ENCODE measurements at regions not wholly inside any gene's neighbourhood (a gene's known extent, or its start where the extent isn't known, plus 50 kb on each side); places are given as distances from the start of the nearest gene placed in this dataset.

DNA sequence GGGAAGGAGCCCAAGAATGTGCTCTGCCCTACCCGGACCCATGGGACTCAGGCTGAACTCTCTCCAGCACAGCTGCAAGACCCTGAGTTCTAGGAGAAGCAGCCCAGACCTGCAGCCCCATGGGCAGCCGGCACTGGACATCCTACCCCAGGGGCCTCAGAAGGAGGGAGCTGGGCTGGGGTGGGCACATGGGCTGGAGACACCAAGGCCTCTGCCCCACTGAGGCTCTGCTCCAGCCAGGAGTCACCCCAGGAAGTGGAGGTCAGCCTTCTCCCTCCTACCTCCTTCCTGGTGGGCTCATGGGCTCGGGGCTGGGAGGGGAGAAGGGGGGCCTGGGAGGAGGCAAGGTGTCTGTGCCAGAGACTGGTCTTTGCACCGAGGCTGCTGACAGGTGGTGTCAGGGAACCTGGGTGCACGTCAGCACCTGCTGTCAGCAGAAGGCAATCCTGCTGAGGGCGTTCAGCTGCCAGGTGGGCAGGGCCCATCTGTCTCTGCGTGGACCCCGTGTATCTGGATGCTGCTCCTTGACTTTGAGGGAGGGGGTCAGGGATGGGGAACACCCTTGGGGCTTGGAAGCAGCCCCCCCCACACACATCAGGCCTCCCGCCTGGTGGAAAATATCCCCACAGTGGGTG lies 95.2 kb downstream of the PDGFA start:
- no peak for DNase-seq (ENCODE audit: low read depth)

DNA sequence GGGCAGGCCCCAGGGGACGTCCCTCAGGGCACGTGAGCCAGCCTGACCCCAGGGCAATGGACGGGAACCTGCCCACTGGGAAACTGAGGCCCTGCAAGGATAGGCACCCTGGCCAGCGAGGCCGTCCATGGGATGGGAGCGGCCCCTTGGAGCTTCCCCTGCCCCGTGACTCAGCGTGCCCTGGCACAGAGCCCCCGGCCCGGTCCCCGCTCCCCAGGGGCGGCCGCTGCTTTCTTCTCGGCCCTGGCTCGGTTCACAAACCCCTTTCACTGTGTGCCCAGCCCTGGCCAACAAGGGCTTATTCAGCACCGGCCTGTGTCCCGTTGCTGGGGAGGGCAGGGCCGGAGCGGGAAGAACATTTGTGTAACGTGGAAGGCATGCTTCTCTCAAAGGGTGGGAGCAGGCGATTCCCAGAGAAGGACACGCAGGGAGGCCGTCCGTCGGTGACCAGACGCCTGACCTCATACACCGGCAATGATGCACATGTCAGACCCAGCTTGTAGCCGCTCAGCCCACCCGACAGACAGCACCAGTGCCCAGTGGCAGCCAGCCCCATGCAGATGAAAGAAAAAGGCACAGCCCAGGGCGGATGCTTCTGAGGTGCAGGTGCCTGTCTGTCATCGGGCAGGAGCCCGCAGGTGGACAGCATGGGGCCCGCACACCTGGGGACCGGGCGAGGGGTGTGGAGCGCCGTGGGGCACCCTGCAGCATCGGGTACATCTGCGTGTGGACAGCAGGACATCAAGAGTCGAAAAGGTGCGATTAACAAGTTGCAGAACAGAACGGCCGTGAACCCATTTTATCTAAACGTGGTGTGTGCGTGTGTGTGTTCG lies 94.5 kb downstream of the PDGFA start:
- no peak for DNase-seq (ENCODE audit: low read depth)

DNA sequence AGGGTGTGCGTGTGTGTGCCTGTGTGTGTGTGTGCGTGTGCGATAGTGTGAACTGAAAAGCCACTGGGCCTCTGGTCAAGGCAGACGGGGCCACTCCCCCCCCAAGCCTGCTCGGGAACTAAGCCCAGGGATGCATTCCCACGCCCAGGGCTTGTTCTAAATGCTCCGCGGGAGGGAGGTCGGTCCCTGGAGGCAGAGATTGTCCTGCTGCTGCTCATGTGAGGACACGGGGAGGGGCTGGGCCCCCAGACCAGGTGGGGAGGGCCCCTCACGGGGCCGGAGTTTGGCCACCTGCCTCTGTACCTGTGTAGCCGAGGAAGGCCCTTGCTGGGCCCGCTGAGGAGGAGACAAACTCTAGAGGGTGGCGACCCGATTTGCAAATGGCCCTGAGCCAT lies 93.9 kb downstream of the PDGFA start:
- DNase-seq (ENCODE audit: low read depth): no peak

DNA sequence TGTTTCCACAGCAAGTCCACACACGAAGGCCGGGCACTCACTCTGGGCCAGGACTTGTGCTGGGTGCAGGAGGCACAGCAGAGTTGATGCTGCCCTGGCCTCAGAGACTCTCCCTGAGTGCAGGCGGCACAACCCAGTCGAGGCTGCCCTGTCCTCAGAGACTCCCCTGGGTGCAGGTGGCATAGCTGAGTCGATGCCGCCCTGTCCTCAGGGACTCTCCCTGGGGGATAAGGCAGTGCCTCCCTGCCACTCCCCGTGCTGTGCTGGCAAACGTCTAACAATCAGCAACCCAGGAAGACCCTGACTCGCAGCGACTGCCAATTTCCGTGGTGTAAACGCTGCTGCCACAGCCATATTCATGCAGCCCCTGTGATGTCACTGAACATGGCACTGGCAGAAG lies 93.1 kb downstream of the PDGFA start:
- DNase-seq (ENCODE audit: low read depth): no peak

DNA sequence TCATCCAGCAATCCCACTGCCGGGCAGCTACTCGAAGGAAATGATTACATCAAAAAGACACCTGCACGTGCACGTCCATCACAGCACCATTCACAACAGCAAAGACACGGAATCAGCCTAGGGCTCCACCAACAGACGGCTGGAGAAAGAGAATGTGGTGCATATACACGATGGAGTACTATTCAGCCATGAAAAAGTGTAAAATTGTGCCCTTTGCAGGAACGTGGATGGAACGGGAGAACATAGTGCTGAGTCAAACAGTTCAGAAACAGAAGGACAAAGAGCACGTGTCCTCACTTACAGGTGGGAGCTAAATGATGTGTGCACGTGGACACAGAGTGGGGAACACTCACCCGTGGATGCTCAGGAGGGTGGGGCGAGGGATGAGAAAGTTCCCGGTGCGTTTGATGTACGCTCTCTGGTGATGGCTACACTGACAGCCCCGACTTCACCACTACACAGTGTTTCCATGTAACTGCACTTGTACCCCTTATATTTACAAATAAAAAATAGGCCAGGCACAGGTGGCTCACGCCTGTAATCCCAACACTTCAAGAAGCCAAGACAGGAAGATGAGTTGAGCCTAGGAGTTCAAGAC lies 92.0 kb downstream of the PDGFA start:
- no peak for DNase-seq (ENCODE audit: low read depth)

DNA sequence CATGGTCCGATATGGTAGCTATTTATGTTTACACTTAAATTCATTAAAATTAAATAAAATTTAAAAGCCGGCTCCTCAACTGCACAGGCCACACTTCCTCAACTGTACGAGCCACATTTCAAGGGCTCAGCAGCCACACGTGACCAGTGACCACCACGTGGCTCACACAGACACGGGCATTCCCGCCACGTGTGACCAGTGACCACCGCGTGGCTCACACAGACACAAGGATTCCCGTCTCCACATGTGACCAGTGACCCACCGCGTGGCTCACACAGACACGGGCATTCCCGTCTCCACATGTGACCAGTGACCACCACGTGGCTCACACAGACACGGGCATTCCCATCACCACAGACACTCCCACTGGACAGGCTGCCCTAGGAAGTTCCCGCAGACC lies 91.3 kb downstream of the PDGFA start:
- no peak for DNase-seq (ENCODE audit: low read depth)

DNA sequence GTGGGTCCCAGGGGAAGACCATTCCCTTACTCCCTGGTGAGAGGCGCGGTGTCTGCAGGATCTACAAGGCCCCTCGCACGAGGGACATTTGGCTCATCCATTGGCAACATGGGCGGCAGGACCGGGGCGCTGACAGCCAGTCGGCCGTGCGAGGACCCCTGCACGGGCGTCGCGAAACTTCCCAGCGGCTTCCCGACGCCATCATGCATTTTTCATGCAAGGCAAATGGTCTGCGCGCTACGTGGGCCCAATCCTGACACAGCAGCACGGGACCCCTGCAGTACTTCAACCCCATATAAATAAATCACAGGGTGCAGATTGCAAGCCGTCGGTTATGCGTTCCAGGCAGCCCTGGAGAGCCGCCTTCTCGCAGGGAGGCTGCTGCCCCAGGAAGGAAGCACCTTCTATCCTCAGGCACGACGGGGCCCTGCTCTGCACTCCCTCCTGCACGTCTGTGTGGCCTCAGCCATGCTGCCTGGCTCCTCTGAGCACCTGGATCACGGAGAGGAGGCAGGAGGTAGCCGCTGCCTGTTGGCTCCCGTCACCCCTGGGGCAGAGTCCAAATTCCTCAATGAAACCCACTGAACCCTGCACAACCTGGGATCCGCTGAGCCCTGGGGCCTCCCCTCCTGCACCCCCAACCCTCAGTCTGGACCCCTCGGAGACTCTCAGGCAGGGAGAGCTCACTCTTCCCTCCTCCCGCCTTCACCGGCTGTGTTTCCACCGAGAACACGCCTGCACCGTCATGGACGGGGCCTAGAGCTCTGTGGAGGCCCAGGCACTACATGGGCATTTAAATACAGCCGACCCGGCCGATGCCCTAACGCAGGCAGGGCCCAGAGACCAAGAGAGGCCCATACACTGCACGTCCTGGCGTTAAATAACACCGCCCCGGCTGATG lies 90.5 kb downstream of the PDGFA start:
- DNase-seq (ENCODE audit: low read depth): no peak

DNA sequence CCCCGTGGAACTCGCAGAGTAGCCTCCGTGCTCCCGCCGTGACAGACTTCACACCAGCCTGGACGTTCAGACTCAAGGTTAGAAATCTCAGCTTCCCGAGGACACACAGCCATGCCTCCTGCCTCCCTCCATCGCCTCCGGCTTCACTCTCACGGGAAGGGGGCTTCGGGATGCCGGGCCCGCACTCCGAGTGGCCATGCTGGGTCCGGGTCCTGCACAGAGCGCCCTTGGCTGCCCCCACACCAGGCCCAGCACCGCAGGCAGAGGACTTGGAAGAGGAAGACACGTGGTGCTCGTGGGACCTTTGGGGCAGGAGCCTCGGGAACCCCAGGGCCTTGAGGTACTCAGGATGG lies 89.8 kb downstream of the PDGFA start:
- no peak for DNase-seq (ENCODE audit: low read depth)

DNA sequence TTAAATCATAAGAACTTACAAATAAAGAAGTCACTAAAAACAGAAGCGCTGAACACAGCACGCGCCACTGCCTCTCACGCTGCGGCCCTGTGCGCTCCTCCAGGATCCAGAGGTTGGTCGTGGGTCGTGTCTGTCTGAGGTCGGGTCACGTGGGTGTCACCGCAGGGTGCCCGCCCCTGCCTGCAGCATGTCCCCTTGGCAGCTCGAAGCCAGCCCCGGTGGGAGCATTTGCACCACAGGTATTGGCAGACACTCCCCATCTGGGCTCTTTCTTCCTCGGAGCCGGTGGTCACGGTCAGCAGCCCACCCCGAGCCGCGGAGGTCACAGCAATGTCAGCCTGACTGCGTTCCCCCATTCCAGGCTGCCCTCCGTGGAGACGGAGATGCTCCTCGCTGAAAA lies 88.6 kb downstream of the PDGFA start:
- no peak for DNase-seq (ENCODE audit: low read depth)

DNA sequence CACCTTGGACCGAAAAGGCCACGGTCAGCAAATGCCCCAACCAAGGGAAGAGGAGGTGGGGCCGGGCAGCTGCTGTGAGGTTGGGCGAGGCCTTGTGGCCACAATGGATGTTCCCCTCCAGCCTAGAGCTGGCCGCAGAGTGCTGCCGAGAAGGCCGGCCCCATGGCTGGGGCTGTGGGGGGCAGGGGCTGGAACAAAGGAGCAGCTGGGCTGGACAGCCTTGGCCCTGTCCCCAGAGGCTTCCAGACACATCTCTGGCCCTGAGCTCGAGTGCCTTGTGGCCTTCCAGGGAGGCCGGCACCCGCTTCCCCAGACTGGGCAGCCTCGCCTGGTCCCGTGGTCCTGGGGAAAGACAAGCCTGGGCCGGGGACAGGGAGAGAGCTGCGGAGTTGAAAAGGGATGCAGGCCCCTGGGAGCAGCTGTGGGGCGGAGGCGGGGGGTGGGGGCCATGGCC lies 88.0 kb downstream of the PDGFA start:
- no peak for DNase-seq (ENCODE audit: low read depth)

DNA sequence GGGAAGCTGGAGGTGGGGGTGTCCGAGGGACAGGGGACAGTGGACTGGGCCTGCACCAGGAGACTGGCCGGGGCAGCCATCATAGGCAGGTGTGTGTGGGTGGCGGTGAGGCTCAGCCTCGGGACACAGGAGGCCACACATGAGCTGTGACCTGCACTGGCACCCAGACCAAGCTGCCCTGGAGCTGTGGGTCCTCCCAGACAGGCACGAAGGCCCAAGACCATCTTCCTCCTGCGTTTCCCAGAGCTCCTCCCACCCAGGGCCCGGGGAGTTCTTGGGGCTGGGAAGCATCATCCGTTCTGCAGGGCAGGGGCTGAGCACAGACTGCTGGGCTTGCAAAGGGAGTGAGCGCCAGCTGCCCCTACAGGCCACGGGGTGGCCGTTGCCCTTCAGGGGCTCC lies 87.4 kb downstream of the PDGFA start:
- no peak for DNase-seq (ENCODE audit: low read depth)

DNA sequence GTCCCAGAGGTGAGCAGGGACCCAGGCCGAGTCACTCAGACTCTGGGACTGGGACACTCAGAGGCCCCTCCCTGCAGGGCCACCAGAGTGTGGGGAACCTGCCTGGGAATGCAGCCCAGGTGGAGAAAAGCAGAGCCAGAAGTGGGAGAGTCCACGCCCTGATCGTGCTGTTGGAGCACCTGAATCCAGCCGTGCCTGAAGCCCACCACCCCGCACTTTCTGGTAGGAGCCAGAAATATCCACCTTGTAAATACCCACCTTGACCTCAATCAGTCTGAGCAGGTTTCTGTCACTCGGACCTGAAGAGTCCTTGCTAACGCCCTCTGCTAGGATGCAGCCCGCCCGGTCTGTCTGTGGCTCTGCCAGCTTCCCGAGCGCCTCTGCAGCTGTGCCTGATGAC lies 86.7 kb downstream of the PDGFA start:
- DNase-seq (ENCODE audit: low read depth): no peak

DNA sequence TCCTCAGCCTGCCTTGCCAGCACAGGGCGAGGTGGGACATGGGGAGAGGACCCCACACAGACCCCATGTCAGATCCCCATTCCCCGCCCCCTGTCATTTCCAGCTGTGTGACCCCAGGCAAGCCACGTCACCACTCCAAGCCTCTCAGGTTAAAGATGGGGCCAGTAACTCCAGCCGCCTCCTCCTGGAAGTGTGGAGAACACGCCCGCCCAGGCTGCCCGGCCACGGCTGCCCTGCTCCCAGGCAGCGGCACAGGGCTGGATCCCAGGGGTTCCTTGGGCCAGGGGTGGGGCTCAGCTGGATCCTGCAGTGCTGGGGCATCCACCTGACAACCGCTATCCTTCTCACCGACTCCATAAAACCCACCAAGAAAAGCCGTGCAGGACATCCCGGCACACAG lies 86.1 kb downstream of the PDGFA start:
- no peak for DNase-seq (ENCODE audit: low read depth)

DNA sequence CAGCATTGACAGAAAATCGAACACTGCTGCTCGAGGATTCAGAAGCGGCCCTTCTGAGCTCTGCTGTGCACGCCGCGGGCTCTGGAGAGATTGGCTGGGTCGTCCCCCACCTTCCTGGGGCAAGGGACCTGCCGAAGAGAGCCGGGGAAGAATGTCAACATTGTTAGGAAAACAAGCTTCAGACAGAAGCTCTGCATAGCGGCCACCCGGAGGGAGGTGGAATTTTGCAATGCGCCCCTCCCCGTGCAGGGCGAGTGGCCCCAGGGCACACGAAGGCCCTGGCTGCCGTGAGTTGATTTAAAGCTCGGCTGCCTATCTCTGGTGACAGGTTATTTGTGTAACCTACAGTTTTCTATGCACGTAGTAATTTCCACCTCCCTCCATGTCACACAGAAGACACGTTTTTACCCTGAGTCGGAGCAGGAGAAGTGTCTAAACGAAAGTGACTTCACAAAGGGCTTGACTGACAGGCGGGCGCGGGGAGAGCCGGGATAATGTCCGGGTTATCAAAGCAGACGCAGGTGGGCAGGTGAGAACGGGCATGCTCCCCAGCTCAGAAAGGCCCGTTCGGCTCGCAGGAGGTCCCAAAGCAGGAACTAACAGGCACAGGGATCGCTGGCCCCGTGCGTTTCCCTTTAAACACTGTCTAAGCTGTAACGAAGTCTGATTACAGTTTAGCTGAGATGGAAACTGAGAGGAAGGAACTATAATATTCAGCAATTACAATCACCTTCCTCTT lies 84.6 kb downstream of the PDGFA start:
- DNase-seq (ENCODE audit: low read depth): no peak

DNA sequence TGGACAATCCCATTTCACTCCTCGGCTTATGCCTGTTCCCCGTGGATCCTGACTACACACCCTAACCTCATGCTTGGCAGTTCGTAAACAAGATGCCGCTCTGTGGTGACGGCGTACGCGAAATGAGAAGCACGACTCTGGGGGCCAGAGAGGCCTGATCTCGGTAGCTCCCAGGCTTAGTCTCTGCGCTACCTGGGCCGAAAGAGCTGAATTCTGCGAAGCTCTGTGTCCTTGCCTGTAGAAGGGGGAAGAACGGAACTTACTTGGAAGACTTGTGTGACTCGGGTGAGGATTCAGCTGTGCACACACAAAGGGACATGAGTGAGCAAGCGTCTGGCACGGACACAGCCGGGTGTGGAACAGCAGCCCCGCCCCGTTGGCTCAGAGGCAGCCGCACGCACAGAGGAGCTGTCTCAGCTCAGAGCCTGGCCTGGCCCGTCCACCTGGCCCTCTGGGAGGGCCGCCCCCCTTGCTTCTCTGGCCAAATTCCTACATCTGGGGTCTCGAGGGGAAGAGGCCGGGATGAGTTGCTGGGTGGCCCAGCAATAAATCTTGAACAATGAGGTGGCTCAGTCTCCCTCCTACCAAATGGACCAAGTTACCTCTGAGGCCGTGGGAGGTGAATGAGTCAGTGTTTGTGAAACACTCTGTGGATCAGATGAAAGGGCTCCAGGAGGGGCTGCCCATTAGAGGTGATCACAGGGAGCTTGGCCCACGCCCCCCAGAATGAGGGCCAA lies 83.8 kb downstream of the PDGFA start:
- DNase-seq (ENCODE audit: low read depth): no peak

DNA sequence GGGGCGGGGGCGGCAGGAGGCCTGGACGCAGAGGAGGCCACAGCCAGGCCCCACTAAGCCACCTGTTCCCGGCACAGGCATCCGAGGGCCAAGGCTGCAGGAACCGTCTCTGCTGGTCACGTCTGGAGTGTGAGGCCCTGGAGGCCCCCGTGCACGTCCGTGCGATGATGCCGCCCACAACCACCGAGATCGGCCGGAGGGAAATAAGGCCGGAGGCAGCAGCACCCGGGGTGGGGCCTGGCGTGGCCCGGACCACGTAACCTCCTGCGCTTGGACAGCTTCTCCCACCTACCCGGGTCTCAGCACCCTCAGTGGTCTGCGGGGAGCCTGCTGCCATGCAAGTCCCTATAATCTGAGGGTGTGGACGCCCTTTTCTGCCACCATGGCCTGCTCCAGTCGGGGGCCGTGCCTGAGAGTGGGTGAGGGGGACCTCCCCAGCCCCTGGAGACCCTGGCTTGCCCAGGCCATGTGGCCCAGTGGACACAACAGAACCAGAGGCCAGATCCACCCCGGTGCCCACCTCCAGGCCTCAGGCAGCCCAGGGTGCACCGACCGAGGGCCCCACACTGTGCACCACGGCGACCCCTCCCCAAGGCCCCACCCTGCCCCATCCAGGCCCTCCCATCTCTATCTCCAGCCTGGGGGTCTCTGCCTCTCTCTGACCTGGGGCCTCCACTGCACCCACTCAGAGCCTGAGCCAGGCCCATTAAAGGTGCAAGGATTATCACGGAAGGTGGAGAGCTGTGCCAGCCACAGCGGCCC lies 83.1 kb downstream of the PDGFA start:
- no peak for DNase-seq (ENCODE audit: low read depth)

DNA sequence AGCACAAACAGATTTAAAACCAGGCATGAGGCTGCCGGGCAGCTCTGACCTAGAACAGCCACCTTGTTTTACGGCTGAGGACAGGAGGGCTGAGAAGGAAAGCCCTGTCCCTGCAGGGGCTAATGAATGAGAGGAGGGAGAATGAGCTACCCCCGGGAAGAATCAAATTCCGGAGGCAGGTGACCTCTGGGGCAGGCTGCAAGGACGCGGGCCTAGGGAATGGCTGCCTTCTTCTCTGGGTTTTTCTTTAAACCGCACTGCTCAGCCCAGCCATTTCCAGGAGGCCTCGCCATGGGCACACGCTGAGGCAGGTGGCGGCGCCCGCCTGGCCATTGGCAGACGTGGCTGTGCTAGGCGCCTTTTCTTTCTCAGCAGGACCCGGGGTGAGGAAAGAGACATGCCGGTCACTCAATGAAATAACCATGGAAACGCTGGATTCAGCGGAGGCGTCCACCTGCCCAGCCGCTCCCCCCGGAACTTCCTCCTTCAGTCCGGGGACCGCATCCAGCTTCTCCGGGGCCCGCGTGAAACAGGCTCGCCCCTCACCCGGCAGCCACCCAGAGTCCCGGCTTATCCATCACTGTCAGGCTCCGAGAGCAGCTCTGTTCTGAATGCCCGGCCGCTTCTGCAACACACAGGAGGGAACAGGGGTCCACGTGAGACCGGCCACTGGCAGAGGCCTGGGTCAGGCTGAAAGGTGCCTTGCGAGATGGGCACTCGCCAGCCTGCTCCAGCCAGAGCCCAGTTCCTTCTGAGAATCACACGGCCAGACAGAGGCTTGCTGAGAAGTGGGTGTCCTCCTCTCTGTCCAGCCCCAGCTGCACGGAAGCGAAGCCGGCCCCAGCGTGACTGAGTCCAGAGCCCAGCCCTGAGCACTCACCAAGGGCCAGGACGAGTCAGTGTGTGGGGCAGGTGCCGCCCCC lies 82.1 kb downstream of the PDGFA start:
- DNase-seq (ENCODE audit: low read depth): no peak

DNA sequence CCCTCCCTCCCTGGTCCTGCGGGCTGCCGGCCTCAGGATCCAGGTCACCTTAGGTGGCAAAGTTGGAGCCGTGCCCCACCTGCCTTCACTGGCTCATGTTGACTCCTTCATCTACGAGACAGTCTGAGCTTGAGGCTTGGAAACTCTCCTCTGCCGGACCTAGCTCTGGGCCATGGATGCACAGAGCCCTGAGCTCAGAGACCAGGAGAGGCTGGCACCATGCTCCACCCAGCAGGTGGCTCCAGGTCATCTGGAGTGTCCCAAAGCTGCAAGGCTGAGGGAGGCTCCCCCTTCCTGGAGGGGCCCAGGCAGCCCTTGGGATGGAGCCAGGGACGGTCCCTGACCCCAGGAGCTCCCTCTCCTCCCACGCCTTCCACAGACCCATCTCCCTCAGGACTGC lies 81.3 kb downstream of the PDGFA start:
- no peak for DNase-seq (ENCODE audit: low read depth)

DNA sequence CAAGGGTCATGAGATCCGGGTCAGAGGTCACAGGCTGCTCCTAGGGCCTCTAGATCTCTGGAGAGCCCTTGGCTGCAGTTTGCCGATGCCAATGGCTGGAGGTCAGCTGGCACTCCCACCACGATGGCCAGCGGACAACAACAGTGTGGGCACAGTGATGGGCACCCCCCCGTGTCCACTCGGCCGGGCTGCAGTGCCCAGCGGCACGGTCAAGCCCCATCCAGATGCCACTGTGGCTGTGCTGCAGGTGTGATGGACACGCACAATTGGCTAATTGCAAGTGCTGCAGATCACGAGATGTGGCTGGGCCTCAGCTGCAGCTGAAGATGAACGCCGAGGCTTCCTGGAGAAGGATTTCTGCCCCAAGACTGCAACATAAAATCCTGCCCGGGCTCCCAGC lies 80.7 kb downstream of the PDGFA start:
- DNase-seq (ENCODE audit: low read depth): no peak
